GM23338 (cell line): ENCODE measurements at regions not wholly inside any gene's neighbourhood (a gene's known extent, or its start where the extent isn't known, plus 50 kb on each side); places are given as distances from the start of the nearest gene placed in this dataset.

Source experiments
- ATAC-seq: fragments of 200-7000 bp; cut with Tn5 transposase; 3 replicates; pipeline ENCODE4 v1.9.1; 2020
- DNase-seq: peaks from one replicate; pipeline ENCODE4 v3.0.0-alpha.2; 2015; ENCODE audit warnings: low spot score
- H2AFZ ChIP-seq: fragments of 200-600 bp; sonication (generic); 2 replicates; pipeline ENCODE4 v1.8.0; 2016; ENCODE audit warnings: antibody characterized with exemption, mild to moderate bottlenecking, moderate library complexity
- H3F3A ChIP-seq: fragments of 200-600 bp; sonication (generic); replicated peaks from 2 replicates; pipeline ENCODE4 v1.8.0; 2017; ENCODE audit warnings: antibody characterized with exemption, mixed run types, low read depth
- H3K27ac ChIP-seq: fragments of 200-600 bp; sonication (generic); 2 replicates; pipeline ENCODE4 v1.6.1; 2016; ENCODE audit warnings: low read depth
- H3K27me3 ChIP-seq: fragments of 200-600 bp; sonication (generic); 2 replicates; pipeline ENCODE4 v1.8.0; 2016; ENCODE audit warnings: mild to moderate bottlenecking, mixed run types, moderate library complexity; ENCODE audit not compliant: insufficient read depth
- H3K36me3 ChIP-seq: fragments of 200-600 bp; sonication (generic); 2 replicates; pipeline ENCODE4 v1.8.0; 2016; ENCODE audit warnings: mild to moderate bottlenecking; ENCODE audit not compliant: insufficient read depth
- H3K4me1 ChIP-seq: fragments of 200-600 bp; sonication (generic); 2 replicates; pipeline ENCODE4 v1.8.0; 2016; ENCODE audit warnings: mild to moderate bottlenecking, moderate library complexity; ENCODE audit not compliant: insufficient read depth
- H3K4me2 ChIP-seq: fragments of 200-600 bp; sonication (generic); 2 replicates; pipeline ENCODE4 v1.7.1; 2017; ENCODE audit warnings: mixed run types
- H3K4me3 ChIP-seq: fragments of 200-600 bp; sonication (generic); 2 replicates; pipeline ENCODE4 v1.6.1; 2016; ENCODE audit warnings: mixed run types
- H3K79me2 ChIP-seq: fragments of 200-600 bp; sonication (generic); replicated peaks from 2 replicates; pipeline ENCODE4 v1.8.0; 2017; ENCODE audit warnings: mild to moderate bottlenecking; ENCODE audit not compliant: insufficient read depth
- H3K9me2 ChIP-seq: fragments of 200-600 bp; sonication (generic); 2 replicates; pipeline ENCODE4 v1.8.0; 2017; ENCODE audit not compliant: insufficient read depth
- H4K20me1 ChIP-seq: fragments of 200-600 bp; sonication (generic); replicated peaks from 2 replicates; pipeline ENCODE4 v1.8.0; 2017; ENCODE audit warnings: mild to moderate bottlenecking; ENCODE audit not compliant: insufficient read depth
- H3K27ac Mint-ChIP-seq: 2 replicates; pipeline ENCODE4 v1.8.0; 2020; ENCODE audit warnings: inconsistent platforms, mild to moderate bottlenecking, moderate library complexity, mixed read lengths
- H3K27me3 Mint-ChIP-seq: 3 replicates; pipeline ENCODE4 v1.8.0; 2022; ENCODE audit warnings: low read depth, mild to moderate bottlenecking, moderate library complexity, mixed read lengths, inconsistent platforms; ENCODE audit not compliant: insufficient read depth, poor library complexity
- H3K36me3 Mint-ChIP-seq: 3 replicates; pipeline ENCODE4 v1.8.0; 2021; ENCODE audit warnings: low read depth, mild to moderate bottlenecking, inconsistent platforms, moderate library complexity, mixed read lengths
- H3K4me1 Mint-ChIP-seq: 3 replicates; pipeline ENCODE4 v1.8.0; 2020; ENCODE audit warnings: mild to moderate bottlenecking, inconsistent platforms, mixed read lengths
- H3K4me3 Mint-ChIP-seq: 3 replicates; pipeline ENCODE4 v1.8.0; 2021; ENCODE audit warnings: moderate library complexity, mild to moderate bottlenecking, inconsistent platforms, mixed read lengths
- H3K9me3 Mint-ChIP-seq: 3 replicates; pipeline ENCODE4 v1.8.0; 2020; ENCODE audit warnings: moderate library complexity, mild to moderate bottlenecking, inconsistent platforms, mixed read lengths
- CREB1 ChIP-seq: fragments of 250-450 bp; sonication (Bioruptor Pico); IDR thresholded peaks from 2 replicates; pipeline ENCODE4 v1.5.0; 2020; ENCODE audit warnings: low read depth, mild to moderate bottlenecking, moderate library complexity
- EZH2 ChIP-seq: fragments of 200-600 bp; sonication (generic); IDR thresholded peaks from one replicate; pipeline ENCODE4 v1.8.0; 2017; ENCODE audit warnings: antibody characterized with exemption, mild to moderate bottlenecking, low read depth; ENCODE audit not compliant: unreplicated experiment
- EZH2phosphoT487 ChIP-seq: fragments of 200-600 bp; sonication (generic); IDR thresholded peaks from one replicate; pipeline ENCODE4 v1.8.1; 2018; ENCODE audit warnings: antibody characterized with exemption; ENCODE audit not compliant: unreplicated experiment
- JUNB ChIP-seq: IDR thresholded peaks from one replicate; pipeline ENCODE4 v1.6.1; 2016; ENCODE audit warnings: antibody characterized with exemption; ENCODE audit not compliant: unreplicated experiment
- STAT1 ChIP-seq: IDR thresholded peaks from one replicate; pipeline ENCODE4 v1.6.1; 2016; ENCODE audit warnings: antibody characterized with exemption; ENCODE audit not compliant: unreplicated experiment
- ZNF114 ChIP-seq: fragments of 250-450 bp; sonication (Bioruptor Pico); IDR thresholded peaks from 2 replicates; pipeline ENCODE4 v1.5.0; 2020; ENCODE audit warnings: mild to moderate bottlenecking, moderate library complexity
- ZNF331 ChIP-seq: fragments of 250-450 bp; sonication (Bioruptor Pico); IDR thresholded peaks from 2 replicates; pipeline ENCODE4 v1.5.0; 2020; ENCODE audit warnings: low read depth, mild to moderate bottlenecking, moderate library complexity
- TF ChIP-seq, protein P1 (sequence below): fragments of 250-450 bp; sonication (Bioruptor Pico); IDR thresholded peaks from 2 replicates; pipeline ENCODE4 v1.5.0; 2020; ENCODE audit warnings: mild to moderate bottlenecking, moderate library complexity
- TF ChIP-seq, protein P2 (sequence below), 2 experiments: fragments of 200-600 bp in 1 of 2; sonication (generic) in 1 of 2; conservative IDR thresholded peaks; 2 replicates each; pipeline versions ENCODE4 v1.5.1 to v1.6.1; 2016 to 2017; ENCODE audit warnings: antibody characterized with exemption in 2 of 2, low read depth in 2 of 2, mild to moderate bottlenecking in 2 of 2, moderate library complexity in 1 of 2
- TF ChIP-seq, protein P3 (sequence below): IDR thresholded peaks from 2 replicates; pipeline ENCODE4 v1.6.1; 2016; ENCODE audit warnings: antibody characterized with exemption

DNA sequence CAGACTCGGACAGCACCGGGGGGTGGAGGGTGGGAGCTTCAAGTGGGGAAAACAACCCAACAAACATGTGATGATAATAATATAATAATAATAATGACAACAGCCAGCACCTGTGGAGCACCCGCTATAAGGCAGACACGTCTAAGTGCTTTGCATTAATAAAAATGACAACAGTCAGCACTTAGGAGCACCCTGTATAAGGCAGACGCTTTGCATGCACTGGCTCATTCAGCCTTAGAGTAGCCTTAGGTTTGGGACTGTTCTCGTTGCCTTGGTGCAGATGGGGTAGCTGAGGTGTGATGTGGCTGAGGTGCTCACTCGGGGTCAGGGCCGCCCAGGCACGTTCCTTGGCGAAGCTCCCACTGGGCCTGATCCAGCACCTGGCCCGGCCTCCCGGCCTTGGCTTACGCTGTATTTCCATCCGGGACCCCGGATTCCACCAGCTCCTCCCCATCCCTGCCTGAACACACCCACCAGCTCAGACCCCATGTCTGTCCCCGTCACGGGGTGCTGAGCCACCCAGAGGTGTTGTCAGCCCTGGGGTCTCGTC is 144.0 kb upstream of the CIBAR2 start (continued):
- TF ChIP-seq, protein P1, sequence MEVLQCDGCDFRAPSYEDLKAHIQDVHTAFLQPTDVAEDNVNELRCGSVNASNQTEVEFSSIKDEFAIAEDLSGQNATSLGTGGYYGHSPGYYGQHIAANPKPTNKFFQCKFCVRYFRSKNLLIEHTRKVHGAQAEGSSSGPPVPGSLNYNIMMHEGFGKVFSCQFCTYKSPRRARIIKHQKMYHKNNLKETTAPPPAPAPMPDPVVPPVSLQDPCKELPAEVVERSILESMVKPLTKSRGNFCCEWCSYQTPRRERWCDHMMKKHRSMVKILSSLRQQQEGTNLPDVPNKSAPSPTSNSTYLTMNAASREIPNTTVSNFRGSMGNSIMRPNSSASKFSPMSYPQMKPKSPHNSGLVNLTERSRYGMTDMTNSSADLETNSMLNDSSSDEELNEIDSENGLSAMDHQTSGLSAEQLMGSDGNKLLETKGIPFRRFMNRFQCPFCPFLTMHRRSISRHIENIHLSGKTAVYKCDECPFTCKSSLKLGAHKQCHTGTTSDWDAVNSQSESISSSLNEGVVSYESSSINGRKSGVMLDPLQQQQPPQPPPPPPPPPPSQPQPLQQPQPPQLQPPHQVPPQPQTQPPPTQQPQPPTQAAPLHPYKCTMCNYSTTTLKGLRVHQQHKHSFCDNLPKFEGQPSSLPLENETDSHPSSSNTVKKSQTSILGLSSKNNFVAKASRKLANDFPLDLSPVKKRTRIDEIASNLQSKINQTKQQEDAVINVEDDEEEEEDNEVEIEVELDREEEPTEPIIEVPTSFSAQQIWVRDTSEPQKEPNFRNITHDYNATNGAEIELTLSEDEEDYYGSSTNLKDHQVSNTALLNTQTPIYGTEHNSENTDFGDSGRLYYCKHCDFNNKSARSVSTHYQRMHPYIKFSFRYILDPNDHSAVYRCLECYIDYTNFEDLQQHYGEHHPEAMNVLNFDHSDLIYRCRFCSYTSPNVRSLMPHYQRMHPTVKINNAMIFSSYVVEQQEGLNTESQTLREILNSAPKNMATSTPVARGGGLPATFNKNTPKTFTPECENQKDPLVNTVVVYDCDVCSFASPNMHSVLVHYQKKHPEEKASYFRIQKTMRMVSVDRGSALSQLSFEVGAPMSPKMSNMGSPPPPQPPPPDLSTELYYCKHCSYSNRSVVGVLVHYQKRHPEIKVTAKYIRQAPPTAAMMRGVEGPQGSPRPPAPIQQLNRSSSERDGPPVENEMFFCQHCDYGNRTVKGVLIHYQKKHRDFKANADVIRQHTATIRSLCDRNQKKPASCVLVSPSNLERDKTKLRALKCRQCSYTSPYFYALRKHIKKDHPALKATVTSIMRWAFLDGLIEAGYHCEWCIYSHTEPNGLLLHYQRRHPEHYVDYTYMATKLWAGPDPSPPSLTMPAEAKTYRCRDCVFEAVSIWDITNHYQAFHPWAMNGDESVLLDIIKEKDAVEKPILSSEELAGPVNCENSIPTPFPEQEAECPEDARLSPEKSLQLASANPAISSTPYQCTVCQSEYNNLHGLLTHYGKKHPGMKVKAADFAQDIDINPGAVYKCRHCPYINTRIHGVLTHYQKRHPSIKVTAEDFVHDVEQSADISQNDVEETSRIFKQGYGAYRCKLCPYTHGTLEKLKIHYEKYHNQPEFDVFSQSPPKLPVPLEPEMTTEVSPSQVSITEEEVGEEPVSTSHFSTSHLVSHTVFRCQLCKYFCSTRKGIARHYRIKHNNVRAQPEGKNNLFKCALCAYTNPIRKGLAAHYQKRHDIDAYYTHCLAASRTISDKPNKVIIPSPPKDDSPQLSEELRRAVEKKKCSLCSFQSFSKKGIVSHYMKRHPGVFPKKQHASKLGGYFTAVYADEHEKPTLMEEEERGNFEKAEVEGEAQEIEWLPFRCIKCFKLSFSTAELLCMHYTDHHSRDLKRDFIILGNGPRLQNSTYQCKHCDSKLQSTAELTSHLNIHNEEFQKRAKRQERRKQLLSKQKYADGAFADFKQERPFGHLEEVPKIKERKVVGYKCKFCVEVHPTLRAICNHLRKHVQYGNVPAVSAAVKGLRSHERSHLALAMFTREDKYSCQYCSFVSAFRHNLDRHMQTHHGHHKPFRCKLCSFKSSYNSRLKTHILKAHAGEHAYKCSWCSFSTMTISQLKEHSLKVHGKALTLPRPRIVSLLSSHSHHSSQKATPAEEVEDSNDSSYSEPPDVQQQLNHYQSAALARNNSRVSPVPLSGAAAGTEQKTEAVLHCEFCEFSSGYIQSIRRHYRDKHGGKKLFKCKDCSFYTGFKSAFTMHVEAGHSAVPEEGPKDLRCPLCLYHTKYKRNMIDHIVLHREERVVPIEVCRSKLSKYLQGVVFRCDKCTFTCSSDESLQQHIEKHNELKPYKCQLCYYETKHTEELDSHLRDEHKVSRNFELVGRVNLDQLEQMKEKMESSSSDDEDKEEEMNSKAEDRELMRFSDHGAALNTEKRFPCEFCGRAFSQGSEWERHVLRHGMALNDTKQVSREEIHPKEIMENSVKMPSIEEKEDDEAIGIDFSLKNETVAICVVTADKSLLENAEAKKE (CRISPR knock-in tag): no peak
- TF ChIP-seq, protein P2, sequence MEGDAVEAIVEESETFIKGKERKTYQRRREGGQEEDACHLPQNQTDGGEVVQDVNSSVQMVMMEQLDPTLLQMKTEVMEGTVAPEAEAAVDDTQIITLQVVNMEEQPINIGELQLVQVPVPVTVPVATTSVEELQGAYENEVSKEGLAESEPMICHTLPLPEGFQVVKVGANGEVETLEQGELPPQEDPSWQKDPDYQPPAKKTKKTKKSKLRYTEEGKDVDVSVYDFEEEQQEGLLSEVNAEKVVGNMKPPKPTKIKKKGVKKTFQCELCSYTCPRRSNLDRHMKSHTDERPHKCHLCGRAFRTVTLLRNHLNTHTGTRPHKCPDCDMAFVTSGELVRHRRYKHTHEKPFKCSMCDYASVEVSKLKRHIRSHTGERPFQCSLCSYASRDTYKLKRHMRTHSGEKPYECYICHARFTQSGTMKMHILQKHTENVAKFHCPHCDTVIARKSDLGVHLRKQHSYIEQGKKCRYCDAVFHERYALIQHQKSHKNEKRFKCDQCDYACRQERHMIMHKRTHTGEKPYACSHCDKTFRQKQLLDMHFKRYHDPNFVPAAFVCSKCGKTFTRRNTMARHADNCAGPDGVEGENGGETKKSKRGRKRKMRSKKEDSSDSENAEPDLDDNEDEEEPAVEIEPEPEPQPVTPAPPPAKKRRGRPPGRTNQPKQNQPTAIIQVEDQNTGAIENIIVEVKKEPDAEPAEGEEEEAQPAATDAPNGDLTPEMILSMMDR (conservative IDR thresholded peaks at IDR 0.05; ENCODE audit: low read depth in 2 of 2): no peak
- TF ChIP-seq CREB1 (CRISPR knock-in tag): no peak

DNA sequence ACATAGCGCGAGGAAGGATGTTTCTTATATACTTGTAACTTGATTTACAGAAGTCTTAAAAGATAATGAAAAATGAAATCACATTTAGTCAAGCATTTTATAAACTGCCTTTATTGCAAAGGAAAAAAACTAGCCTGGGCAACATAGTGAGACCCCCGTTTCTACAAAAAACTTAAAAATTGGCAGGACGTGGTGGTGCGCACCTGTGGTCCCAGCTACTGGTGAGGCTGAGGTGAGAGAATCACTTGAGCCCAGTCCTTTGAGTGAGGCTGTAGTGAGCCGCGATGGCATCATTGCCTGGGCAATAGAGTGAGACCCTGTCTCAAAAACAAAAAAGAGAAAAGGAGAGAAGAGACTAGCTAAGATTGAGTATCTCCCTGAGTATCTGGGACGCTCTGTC is 145.2 kb upstream of the CIBAR2 start:
- Histone ChIP-seq H4K20me1 (peaks cover 5% of the 10 kb centered on the region), H3K27me3 (no peaks in the 10 kb centered on the region)
- TF ChIP-seq, protein P3, sequence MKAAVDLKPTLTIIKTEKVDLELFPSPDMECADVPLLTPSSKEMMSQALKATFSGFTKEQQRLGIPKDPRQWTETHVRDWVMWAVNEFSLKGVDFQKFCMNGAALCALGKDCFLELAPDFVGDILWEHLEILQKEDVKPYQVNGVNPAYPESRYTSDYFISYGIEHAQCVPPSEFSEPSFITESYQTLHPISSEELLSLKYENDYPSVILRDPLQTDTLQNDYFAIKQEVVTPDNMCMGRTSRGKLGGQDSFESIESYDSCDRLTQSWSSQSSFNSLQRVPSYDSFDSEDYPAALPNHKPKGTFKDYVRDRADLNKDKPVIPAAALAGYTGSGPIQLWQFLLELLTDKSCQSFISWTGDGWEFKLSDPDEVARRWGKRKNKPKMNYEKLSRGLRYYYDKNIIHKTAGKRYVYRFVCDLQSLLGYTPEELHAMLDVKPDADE: no peak
- TF ChIP-seq ZNF114 (no peak), EZH2phosphoT487 (no peak), JUNB (no peak), ZNF331 (no peak), EZH2 (no peak), STAT1 (no peak)
- TF ChIP-seq, protein P2 (conservative IDR thresholded peaks at IDR 0.05; ENCODE audit: low read depth in 2 of 2): no peak

More for the DNA sequence above, 145.2 kb upstream of the CIBAR2 start:
- H3K4me1 Mint-ChIP-seq: peaks cover 10% of the 10 kb centered on the region; the same call in 2 of the 3 replicates
- Histone ChIP-seq H2AFZ (no peak overlapping the region), H3K9me2 (no peaks in the 10 kb centered on the region), H3F3A (0 out of 2 replicates have a peak, but pooled peaks cover 2% of the 10 kb centered on the region), H3K36me3 (no peaks in the 10 kb centered on the region), H3K27ac (no peak overlapping the region), H3K4me2 (no peak overlapping the region), H3K4me1 (no peaks in the 10 kb centered on the region), H3K79me2 (0 out of 2 replicates have a peak, but pooled peaks cover 5% of the 10 kb centered on the region), H3K4me3 (no peak overlapping the region)
- H3K27ac Mint-ChIP-seq: no peak overlapping the region
- H3K4me3 Mint-ChIP-seq: no peak overlapping the region
- H3K36me3 Mint-ChIP-seq: no peaks in the 10 kb centered on the region
- DNase-seq (no peak), ATAC-seq (no peak)
- H3K9me3 Mint-ChIP-seq: no peaks in the 10 kb centered on the region
- peaks cover 4% of the 10 kb centered on the region for H3K27me3 Mint-ChIP-seq
